ENCODE measurements at regions not wholly inside any gene's neighbourhood (a gene's known extent, or its start where the extent isn't known, plus 50 kb on each side); places are given as distances from the start of the nearest gene placed in this dataset.

DNA sequence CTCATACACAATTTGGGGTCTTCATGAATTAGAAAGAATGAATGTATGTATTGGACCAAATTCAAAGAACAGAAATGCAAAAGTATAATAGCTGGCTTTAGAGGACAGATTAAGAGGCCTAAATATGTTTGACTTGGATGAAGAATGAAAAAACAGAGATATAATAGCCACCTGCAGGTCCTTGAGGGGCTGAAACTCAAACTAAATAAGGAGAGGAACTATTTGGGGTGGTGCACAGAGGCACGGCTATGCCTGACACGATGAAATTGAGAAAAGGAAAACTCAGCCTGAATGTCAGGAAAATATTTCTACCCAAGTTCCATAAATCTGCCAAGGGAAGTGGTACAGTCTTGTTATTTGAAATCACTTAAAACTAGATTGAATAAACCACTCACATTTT, 222.9 kb upstream of the DDHD1 start:
- TF ChIP-seq, protein P1, sequence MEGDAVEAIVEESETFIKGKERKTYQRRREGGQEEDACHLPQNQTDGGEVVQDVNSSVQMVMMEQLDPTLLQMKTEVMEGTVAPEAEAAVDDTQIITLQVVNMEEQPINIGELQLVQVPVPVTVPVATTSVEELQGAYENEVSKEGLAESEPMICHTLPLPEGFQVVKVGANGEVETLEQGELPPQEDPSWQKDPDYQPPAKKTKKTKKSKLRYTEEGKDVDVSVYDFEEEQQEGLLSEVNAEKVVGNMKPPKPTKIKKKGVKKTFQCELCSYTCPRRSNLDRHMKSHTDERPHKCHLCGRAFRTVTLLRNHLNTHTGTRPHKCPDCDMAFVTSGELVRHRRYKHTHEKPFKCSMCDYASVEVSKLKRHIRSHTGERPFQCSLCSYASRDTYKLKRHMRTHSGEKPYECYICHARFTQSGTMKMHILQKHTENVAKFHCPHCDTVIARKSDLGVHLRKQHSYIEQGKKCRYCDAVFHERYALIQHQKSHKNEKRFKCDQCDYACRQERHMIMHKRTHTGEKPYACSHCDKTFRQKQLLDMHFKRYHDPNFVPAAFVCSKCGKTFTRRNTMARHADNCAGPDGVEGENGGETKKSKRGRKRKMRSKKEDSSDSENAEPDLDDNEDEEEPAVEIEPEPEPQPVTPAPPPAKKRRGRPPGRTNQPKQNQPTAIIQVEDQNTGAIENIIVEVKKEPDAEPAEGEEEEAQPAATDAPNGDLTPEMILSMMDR (IDR thresholded peaks at IDR 0.05): no peak
- no peak for TF ChIP-seq POLR2A (IDR thresholded peaks at IDR 0.05; ENCODE audit: low read length)
- TF ChIP-seq, protein P2, sequence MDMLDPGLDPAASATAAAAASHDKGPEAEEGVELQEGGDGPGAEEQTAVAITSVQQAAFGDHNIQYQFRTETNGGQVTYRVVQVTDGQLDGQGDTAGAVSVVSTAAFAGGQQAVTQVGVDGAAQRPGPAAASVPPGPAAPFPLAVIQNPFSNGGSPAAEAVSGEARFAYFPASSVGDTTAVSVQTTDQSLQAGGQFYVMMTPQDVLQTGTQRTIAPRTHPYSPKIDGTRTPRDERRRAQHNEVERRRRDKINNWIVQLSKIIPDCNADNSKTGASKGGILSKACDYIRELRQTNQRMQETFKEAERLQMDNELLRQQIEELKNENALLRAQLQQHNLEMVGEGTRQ (IDR thresholded peaks at IDR 0.05): no peak
- no peak for TF ChIP-seq REST (IDR thresholded peaks at IDR 0.05)
- no peak for TF ChIP-seq BHLHE40 (IDR thresholded peaks at IDR 0.05; ENCODE audit: low read depth, low read length)
- no peak for TF ChIP-seq CEBPB (IDR thresholded peaks at IDR 0.05)
- TF ChIP-seq CBX2 (IDR thresholded peaks at IDR 0.05; ENCODE audit: borderline replicate concordance, low read depth): no peak

Data from A549 (cell line).